Astrocyte (in vitro differentiated cells and primary cell): ENCODE measurements at regions not wholly inside any gene's neighbourhood (a gene's known extent, or its start where the extent isn't known, plus 50 kb on each side); places are given as distances from the start of the nearest gene placed in this dataset.

Experiments used
- EZH2 ChIP-seq: IDR thresholded peaks from 2 replicates; pipeline ENCODE4 v1.6.1; 2012; ENCODE audit warnings: mild to moderate bottlenecking, low read length, inconsistent platforms; ENCODE audit not compliant: insufficient read depth
- TF ChIP-seq, protein P1 (sequence below): IDR thresholded peaks from 2 replicates; pipeline ENCODE4 v1.5.1; 2011; ENCODE audit warnings: low read depth, mild to moderate bottlenecking, inconsistent platforms, low read length, moderate library complexity; ENCODE audit not compliant: insufficient read depth

DNA sequence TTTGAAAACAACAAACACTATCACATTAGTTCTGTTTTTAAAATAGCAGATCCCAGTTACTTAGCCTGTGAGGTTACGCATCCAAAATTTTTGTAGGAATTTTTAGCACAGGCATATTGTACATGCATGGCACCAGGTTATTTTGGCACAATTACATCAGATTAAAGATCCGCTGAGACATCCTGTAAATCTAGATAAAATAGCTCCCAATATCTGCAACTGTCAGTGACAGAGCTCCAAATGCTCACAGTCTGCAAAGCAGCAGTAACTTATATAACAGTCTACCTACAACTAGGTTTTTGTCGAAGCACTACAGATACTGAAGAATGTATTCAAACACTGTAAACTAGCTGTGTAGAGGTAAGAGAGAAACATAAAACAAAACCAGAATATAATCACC, 200.7 kb upstream of the KCNH7 start:
- TF ChIP-seq, protein P1, sequence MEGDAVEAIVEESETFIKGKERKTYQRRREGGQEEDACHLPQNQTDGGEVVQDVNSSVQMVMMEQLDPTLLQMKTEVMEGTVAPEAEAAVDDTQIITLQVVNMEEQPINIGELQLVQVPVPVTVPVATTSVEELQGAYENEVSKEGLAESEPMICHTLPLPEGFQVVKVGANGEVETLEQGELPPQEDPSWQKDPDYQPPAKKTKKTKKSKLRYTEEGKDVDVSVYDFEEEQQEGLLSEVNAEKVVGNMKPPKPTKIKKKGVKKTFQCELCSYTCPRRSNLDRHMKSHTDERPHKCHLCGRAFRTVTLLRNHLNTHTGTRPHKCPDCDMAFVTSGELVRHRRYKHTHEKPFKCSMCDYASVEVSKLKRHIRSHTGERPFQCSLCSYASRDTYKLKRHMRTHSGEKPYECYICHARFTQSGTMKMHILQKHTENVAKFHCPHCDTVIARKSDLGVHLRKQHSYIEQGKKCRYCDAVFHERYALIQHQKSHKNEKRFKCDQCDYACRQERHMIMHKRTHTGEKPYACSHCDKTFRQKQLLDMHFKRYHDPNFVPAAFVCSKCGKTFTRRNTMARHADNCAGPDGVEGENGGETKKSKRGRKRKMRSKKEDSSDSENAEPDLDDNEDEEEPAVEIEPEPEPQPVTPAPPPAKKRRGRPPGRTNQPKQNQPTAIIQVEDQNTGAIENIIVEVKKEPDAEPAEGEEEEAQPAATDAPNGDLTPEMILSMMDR: no peak
- no peak for TF ChIP-seq EZH2
